ENCODE measurements at regions not wholly inside any gene's neighbourhood (a gene's known extent, or its start where the extent isn't known, plus 50 kb on each side); places are given as distances from the start of the nearest gene placed in this dataset.

GRCh38 chr12:34384693-34385092 lies 362.4 kb downstream of the ALG10 start:
- no peaks in the 10 kb centered on the region for H4K20me1 ChIP-seq (ENCODE audit: control insufficient read depth, extremely low read depth, insufficient read depth, low read length)
- H3K36me3 ChIP-seq (ENCODE audit: control insufficient read depth, insufficient read depth, low read length): no peaks in the 10 kb centered on the region
- H2AFZ ChIP-seq (ENCODE audit: low read length): no peak overlapping the region
- no peaks in the 10 kb centered on the region for H3K79me2 ChIP-seq (ENCODE audit: control insufficient read depth, insufficient read depth, low read length)
- no peak overlapping the region for H3K4me3 ChIP-seq (replicated peaks in 1 of 4; ENCODE audit: control extremely low read depth in 1 of 4, insufficient read depth in 1 of 4, low read depth in 3 of 4, low read length in 4 of 4)
- H3K4me2 ChIP-seq (ENCODE audit: extremely low read depth, insufficient read depth, low read length): no peak overlapping the region
- no peak overlapping the region for H3K27ac ChIP-seq (ENCODE audit: insufficient read depth, low read length)
- H3K9ac ChIP-seq (ENCODE audit: insufficient read depth, low read length): no peak overlapping the region
- no peaks in the 10 kb centered on the region for H3K27me3 ChIP-seq (ENCODE audit: control insufficient read depth, insufficient read depth, low read length)
- H3K4me1 ChIP-seq (ENCODE audit: control insufficient read depth, extremely low read depth, insufficient read depth, low read length): no peaks in the 10 kb centered on the region
- H3K9me3 ChIP-seq (ENCODE audit: control insufficient read depth, insufficient read depth, low read depth, low read length): no peaks in the 10 kb centered on the region
- no peak for DNase-seq (ENCODE audit: low read depth in 2 of 2)
- TF ChIP-seq CTCF (conservative IDR thresholded peaks at IDR 0.05 in 1 of 2, IDR thresholded peaks at IDR 0.05 in 1 of 2; ENCODE audit: low read depth in 1 of 2, low read length in 2 of 2) (no peak), EZH2 (IDR thresholded peaks at IDR 0.05; ENCODE audit: low read length, missing control alignments) (no peak)

- no peaks in the 10 kb centered on the region for H3K27me3 ChIP-seq (ENCODE audit: control insufficient read depth, insufficient read depth, low read length)
- H3K4me1 ChIP-seq (ENCODE audit: control insufficient read depth, extremely low read depth, insufficient read depth, low read length): no peaks in the 10 kb centered on the region
- H3K4me3 ChIP-seq (replicated peaks in 1 of 4; ENCODE audit: control extremely low read depth in 1 of 4, insufficient read depth in 1 of 4, low read depth in 3 of 4, low read length in 4 of 4): no peak overlapping the region
- H3K36me3 ChIP-seq (ENCODE audit: control insufficient read depth, insufficient read depth, low read length): no peaks in the 10 kb centered on the region
- H3K9ac ChIP-seq (ENCODE audit: insufficient read depth, low read length): no peak overlapping the region
- H2AFZ ChIP-seq (ENCODE audit: low read length): no peak overlapping the region
- no peaks in the 10 kb centered on the region for H4K20me1 ChIP-seq (ENCODE audit: control insufficient read depth, extremely low read depth, insufficient read depth, low read length)
- TF ChIP-seq CTCF (conservative IDR thresholded peaks at IDR 0.05 in 1 of 2, IDR thresholded peaks at IDR 0.05 in 1 of 2; ENCODE audit: low read depth in 1 of 2, low read length in 2 of 2) (no peak), EZH2 (IDR thresholded peaks at IDR 0.05; ENCODE audit: low read length, missing control alignments) (no peak)
- no peaks in the 10 kb centered on the region for H3K9me3 ChIP-seq (ENCODE audit: control insufficient read depth, insufficient read depth, low read depth, low read length)
- no peaks in the 10 kb centered on the region for H3K79me2 ChIP-seq (ENCODE audit: control insufficient read depth, insufficient read depth, low read length)
- no peak overlapping the region for H3K27ac ChIP-seq (ENCODE audit: insufficient read depth, low read length)
- H3K4me2 ChIP-seq (ENCODE audit: extremely low read depth, insufficient read depth, low read length): no peak overlapping the region
- no peak for DNase-seq (ENCODE audit: low read depth in 2 of 2)
Observed at GRCh38 chr12:34386016-34386415, 363.7 kb downstream of the ALG10 start.

GRCh38 chr12:34386621-34387255 lies 364.4 kb downstream of the ALG10 start:
- no peak overlapping the region for H3K27ac ChIP-seq (ENCODE audit: insufficient read depth, low read length)
- TF ChIP-seq EZH2 (IDR thresholded peaks at IDR 0.05; ENCODE audit: low read length, missing control alignments): no peak
- no peak for TF ChIP-seq CTCF (conservative IDR thresholded peaks at IDR 0.05 in 1 of 2, IDR thresholded peaks at IDR 0.05 in 1 of 2; ENCODE audit: low read depth in 1 of 2, low read length in 2 of 2)
- H3K36me3 ChIP-seq (ENCODE audit: control insufficient read depth, insufficient read depth, low read length): no peaks in the 10 kb centered on the region
- H3K27me3 ChIP-seq (ENCODE audit: control insufficient read depth, insufficient read depth, low read length): no peaks in the 10 kb centered on the region
- no peak overlapping the region for H3K9ac ChIP-seq (ENCODE audit: insufficient read depth, low read length)
- no peak overlapping the region for H3K4me3 ChIP-seq (replicated peaks in 1 of 4; ENCODE audit: control extremely low read depth in 1 of 4, insufficient read depth in 1 of 4, low read depth in 3 of 4, low read length in 4 of 4)
- no peak overlapping the region for H3K4me2 ChIP-seq (ENCODE audit: extremely low read depth, insufficient read depth, low read length)
- H3K9me3 ChIP-seq (ENCODE audit: control insufficient read depth, insufficient read depth, low read depth, low read length): no peaks in the 10 kb centered on the region
- no peaks in the 10 kb centered on the region for H4K20me1 ChIP-seq (ENCODE audit: control insufficient read depth, extremely low read depth, insufficient read depth, low read length)
- no peak overlapping the region for H2AFZ ChIP-seq (ENCODE audit: low read length)
- DNase-seq (ENCODE audit: low read depth in 2 of 2): no peak
- no peaks in the 10 kb centered on the region for H3K79me2 ChIP-seq (ENCODE audit: control insufficient read depth, insufficient read depth, low read length)
- H3K4me1 ChIP-seq (ENCODE audit: control insufficient read depth, extremely low read depth, insufficient read depth, low read length): no peaks in the 10 kb centered on the region

Data from fibroblast of lung (primary cell).